Neural cell (in vitro differentiated cells): ENCODE measurements at regions not wholly inside any gene's neighbourhood (a gene's known extent, or its start where the extent isn't known, plus 50 kb on each side); places are given as distances from the start of the nearest gene placed in this dataset.

Source experiments
- H2AFZ ChIP-seq: fragments of 200-600, 300-800 bp; sonication (generic), shearing (Covaris generic); 2 replicates; pipeline ENCODE4 v1.6.0; 2014; ENCODE audit warnings: low read depth, mild to moderate bottlenecking, antibody characterized with exemption, low read length, moderate library complexity
- H3F3A ChIP-seq: fragments of 200-600 bp; shearing (Covaris generic); 2 replicates; pipeline ENCODE4 v1.6.1; 2016; ENCODE audit warnings: mild to moderate bottlenecking, moderate library complexity, mixed read lengths, antibody characterized with exemption, low read length; ENCODE audit not compliant: insufficient read depth, poor library complexity, severe bottlenecking
- H3K27ac ChIP-seq: fragments of 200-600, 300-800 bp; sonication (generic), shearing (Covaris generic); 2 replicates; pipeline ENCODE4 v1.5.1; 2014; ENCODE audit warnings: mild to moderate bottlenecking, low read length, moderate library complexity
- H3K27me3 ChIP-seq: fragments of 300-800, 200-600 bp; sonication (generic), shearing (Covaris generic); 2 replicates; pipeline ENCODE4 v1.6.0; 2014; ENCODE audit warnings: mild to moderate bottlenecking, low read depth, low read length, moderate library complexity; ENCODE audit not compliant: insufficient read depth
- H3K36me3 ChIP-seq: fragments of 300-800, 200-600 bp; sonication (generic), shearing (Covaris generic); 2 replicates; pipeline ENCODE4 v1.5.1; 2014; ENCODE audit warnings: mild to moderate bottlenecking, antibody characterized with exemption, low read length, moderate library complexity; ENCODE audit not compliant: insufficient read depth
- H3K4me2 ChIP-seq: fragments of 300-800, 200-600 bp; sonication (generic), shearing (Covaris generic); 2 replicates; pipeline ENCODE4 v1.6.0; 2014; ENCODE audit warnings: mild to moderate bottlenecking, low read length
- H3K4me3 ChIP-seq: fragments of 300-800, 200-600 bp; sonication (generic), shearing (Covaris generic); 2 replicates; pipeline ENCODE4 v1.5.1; 2014; ENCODE audit warnings: mild to moderate bottlenecking, low read length, moderate library complexity
- H3K79me2 ChIP-seq: fragments of 200-600 bp; shearing (Covaris generic); replicated peaks from 2 replicates; pipeline ENCODE4 v1.6.0; 2014; ENCODE audit warnings: mild to moderate bottlenecking, low read length, moderate library complexity; ENCODE audit not compliant: insufficient read depth
- H3K9ac ChIP-seq: fragments of 300-800, 200-600 bp; sonication (generic), shearing (Covaris generic); 2 replicates; pipeline ENCODE4 v1.6.1; 2016; ENCODE audit warnings: mild to moderate bottlenecking, low read length, mixed read lengths
- H3K9me2 ChIP-seq: fragments of 200-600 bp; shearing (Covaris generic); 2 replicates; pipeline ENCODE4 v1.6.1; 2016; ENCODE audit warnings: mild to moderate bottlenecking, low read length, mixed read lengths; ENCODE audit not compliant: insufficient read depth
- H3K9me3 ChIP-seq: fragments of 200-600, 300-800 bp; sonication (generic), shearing (Covaris generic); 2 replicates; pipeline ENCODE4 v1.6.1; 2016; ENCODE audit warnings: mild to moderate bottlenecking, mixed run types, low read length, moderate library complexity, mixed read lengths
- H4K20me1 ChIP-seq: fragments of 200-600 bp; shearing (Covaris generic); 2 replicates; pipeline ENCODE4 v1.6.1; 2016; ENCODE audit warnings: mild to moderate bottlenecking, mixed run types; ENCODE audit not compliant: insufficient read depth
- CTCF ChIP-seq: fragments of 450-650 bp; IDR thresholded peaks from 2 replicates; pipeline ENCODE4 v1.5.1; 2014; ENCODE audit warnings: antibody characterized with exemption, mild to moderate bottlenecking, moderate library complexity; ENCODE audit not compliant: poor library complexity, severe bottlenecking
- EP300 ChIP-seq: fragments of 450-650 bp; conservative IDR thresholded peaks from 2 replicates; pipeline ENCODE4 v1.6.1; 2014; ENCODE audit warnings: antibody characterized with exemption, mild to moderate bottlenecking, moderate library complexity; ENCODE audit not compliant: poor library complexity, severe bottlenecking
- EZH2 ChIP-seq: fragments of 200-600, 300-800 bp; shearing (Covaris generic), sonication (generic); IDR thresholded peaks from 2 replicates; pipeline ENCODE4 v1.6.1; 2014; ENCODE audit warnings: antibody characterized with exemption, low read length, borderline replicate concordance, mild to moderate bottlenecking; ENCODE audit not compliant: insufficient read depth, poor library complexity, severe bottlenecking
- MXI1 ChIP-seq: fragments of 450-650 bp; conservative IDR thresholded peaks from 2 replicates; pipeline ENCODE4 v1.6.1; 2014; ENCODE audit warnings: antibody characterized with exemption, mild to moderate bottlenecking; ENCODE audit not compliant: poor library complexity, severe bottlenecking
- POLR2AphosphoS5 ChIP-seq: IDR thresholded peaks from 2 replicates; pipeline ENCODE4 v1.6.1; 2012
- RAD21 ChIP-seq: fragments of 450-650 bp; conservative IDR thresholded peaks from 2 replicates; pipeline ENCODE4 v1.6.1; 2014; ENCODE audit warnings: antibody characterized with exemption, mild to moderate bottlenecking, moderate library complexity
- SMC3 ChIP-seq: fragments of 450-650 bp; conservative IDR thresholded peaks from 2 replicates; pipeline ENCODE4 v1.6.1; 2014; ENCODE audit warnings: antibody characterized with exemption, mild to moderate bottlenecking, moderate library complexity; ENCODE audit not compliant: poor library complexity
- TAF1 ChIP-seq: IDR thresholded peaks from 2 replicates; pipeline ENCODE4 v1.6.1; 2012; ENCODE audit warnings: low read depth
- TF ChIP-seq, protein P1 (sequence below): IDR thresholded peaks from 2 replicates; pipeline ENCODE4 v1.6.1; 2012; ENCODE audit warnings: borderline replicate concordance

GRCh38 chr2:238747557-238747956 lies 100.3 kb upstream of the TWIST2 start:
- Histone ChIP-seq H3K27ac (no peak overlapping the region), H3F3A (no peaks in the 10 kb centered on the region), H3K27me3 (no peaks in the 10 kb centered on the region), H3K9me3 (no peaks in the 10 kb centered on the region), H3K36me3 (no peaks in the 10 kb centered on the region), H3K4me3 (no peak overlapping the region), H3K79me2 (no peaks in the 10 kb centered on the region), H3K4me2 (no peak overlapping the region), H2AFZ (no peak overlapping the region), H3K9ac (no peak overlapping the region), H4K20me1 (no peaks in the 10 kb centered on the region), H3K9me2 (no peaks in the 10 kb centered on the region)
- TF ChIP-seq SMC3 (no peak), POLR2AphosphoS5 (no peak), EZH2 (no peak), TAF1 (no peak), CTCF (no peak), EP300 (no peak), RAD21 (no peak), MXI1 (no peak)
- TF ChIP-seq, protein P1, sequence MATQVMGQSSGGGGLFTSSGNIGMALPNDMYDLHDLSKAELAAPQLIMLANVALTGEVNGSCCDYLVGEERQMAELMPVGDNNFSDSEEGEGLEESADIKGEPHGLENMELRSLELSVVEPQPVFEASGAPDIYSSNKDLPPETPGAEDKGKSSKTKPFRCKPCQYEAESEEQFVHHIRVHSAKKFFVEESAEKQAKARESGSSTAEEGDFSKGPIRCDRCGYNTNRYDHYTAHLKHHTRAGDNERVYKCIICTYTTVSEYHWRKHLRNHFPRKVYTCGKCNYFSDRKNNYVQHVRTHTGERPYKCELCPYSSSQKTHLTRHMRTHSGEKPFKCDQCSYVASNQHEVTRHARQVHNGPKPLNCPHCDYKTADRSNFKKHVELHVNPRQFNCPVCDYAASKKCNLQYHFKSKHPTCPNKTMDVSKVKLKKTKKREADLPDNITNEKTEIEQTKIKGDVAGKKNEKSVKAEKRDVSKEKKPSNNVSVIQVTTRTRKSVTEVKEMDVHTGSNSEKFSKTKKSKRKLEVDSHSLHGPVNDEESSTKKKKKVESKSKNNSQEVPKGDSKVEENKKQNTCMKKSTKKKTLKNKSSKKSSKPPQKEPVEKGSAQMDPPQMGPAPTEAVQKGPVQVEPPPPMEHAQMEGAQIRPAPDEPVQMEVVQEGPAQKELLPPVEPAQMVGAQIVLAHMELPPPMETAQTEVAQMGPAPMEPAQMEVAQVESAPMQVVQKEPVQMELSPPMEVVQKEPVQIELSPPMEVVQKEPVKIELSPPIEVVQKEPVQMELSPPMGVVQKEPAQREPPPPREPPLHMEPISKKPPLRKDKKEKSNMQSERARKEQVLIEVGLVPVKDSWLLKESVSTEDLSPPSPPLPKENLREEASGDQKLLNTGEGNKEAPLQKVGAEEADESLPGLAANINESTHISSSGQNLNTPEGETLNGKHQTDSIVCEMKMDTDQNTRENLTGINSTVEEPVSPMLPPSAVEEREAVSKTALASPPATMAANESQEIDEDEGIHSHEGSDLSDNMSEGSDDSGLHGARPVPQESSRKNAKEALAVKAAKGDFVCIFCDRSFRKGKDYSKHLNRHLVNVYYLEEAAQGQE: no peak

DNA sequence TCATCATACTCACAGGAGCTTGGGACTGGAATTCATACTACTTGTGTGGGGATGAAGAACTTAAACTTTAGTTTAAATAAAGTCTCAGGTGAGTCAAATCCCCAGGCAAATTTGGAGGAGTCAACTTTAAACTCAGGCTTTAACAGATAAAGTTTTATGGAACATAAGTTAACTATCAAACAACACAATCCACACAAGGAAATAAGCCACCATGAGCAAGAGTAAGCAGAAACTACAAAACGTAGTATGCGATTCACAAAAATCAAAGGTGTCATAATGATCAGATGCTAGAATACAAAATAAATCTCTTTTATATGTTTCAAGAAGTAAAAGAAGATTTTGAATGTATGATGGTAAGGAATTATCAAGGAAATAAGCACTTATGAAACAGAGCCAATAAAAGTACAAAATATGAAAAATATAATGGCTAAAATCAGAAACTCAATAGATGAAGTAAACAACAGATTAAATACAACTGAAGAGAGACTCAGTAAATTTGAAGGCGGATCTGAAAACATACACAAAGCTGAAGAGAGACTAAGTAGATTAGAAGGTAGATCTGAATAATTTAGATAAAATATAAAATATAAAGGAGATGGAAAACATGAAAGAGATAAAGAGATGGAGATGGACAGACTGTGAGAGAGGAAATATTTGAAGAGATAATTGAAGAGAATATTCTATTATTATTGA lies 97.5 kb upstream of the TWIST2 start:
- Histone ChIP-seq H3K4me2 (no peak overlapping the region), H3K4me3 (no peak overlapping the region), H3K27me3 (no peaks in the 10 kb centered on the region), H3F3A (no peaks in the 10 kb centered on the region), H3K9me2 (no peaks in the 10 kb centered on the region), H3K9ac (no peak overlapping the region), H3K36me3 (no peaks in the 10 kb centered on the region), H3K9me3 (no peaks in the 10 kb centered on the region), H3K79me2 (no peaks in the 10 kb centered on the region), H2AFZ (no peak overlapping the region), H4K20me1 (no peaks in the 10 kb centered on the region), H3K27ac (no peak overlapping the region)
- TF ChIP-seq RAD21 (no peak), EZH2 (no peak), MXI1 (no peak), CTCF (no peak), TAF1 (no peak)
